ENCODE measurements at regions not wholly inside any gene's neighbourhood (a gene's known extent, or its start where the extent isn't known, plus 50 kb on each side); places are given as distances from the start of the nearest gene placed in this dataset.

DNA sequence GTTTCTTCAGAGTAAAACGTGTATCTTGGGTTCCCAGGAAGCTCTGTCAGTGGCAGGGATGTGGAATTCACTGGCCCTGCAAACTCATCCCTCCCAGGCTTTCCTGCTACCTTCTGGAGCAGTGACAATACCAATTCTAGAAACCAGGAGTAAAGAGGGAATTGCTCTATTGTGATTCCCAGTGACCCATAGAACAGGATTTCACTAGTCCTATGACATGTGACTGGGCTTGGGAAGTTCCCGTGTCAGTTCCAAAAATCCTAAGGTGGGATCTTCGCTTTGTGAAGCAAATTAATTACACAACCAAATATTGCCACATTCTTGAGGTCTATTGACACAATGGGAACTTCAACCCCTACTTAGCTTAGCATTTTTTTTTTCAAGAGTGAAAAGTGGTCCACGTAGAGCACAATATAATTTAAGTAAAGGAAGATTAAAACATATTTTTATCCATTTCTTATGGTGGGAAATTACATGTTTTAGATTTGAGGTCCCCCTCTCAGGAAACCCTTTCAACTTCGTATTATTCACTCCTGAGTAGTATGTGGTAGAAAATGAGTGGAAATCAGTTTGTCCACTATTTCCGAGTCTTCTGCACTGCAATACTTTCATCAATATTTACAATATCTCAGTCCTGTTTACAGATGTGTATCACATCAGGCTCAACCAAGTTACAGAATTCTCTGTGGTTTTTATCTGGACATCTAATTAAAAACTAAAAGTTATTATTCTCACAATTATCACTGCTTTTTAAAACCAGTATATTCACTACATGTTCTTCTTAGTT lies 88.9 kb upstream of the SOX5 start:
- BruUV-seq (replicated peaks) = no TSS peak
- Histone ChIP-seq H3K4me1 (ENCODE audit: insufficient read depth, low read length) (no peaks in the 10 kb centered on the region), H3K79me2 (ENCODE audit: low read length) (no peaks in the 10 kb centered on the region), H3F3A (ENCODE audit: low read length, unreplicated experiment) (no peaks in the 10 kb centered on the region), H2AFZ (ENCODE audit: low read length) (no peak overlapping the region), H3K9me3 (ENCODE audit: low read length) (no peaks in the 10 kb centered on the region), H3K36me3 (ENCODE audit: low read depth, low read length) (no peaks in the 10 kb centered on the region), H3K9me2 (replicated peaks; ENCODE audit: low read length) (no peaks in the 10 kb centered on the region), H3K27me3 (ENCODE audit: low read length) (no peaks in the 10 kb centered on the region), H3K4me3 (ENCODE audit: low read length) (no peak overlapping the region), H3K9ac (ENCODE audit: low read length) (no peak overlapping the region), H3K4me2 (ENCODE audit: low read length) (no peak overlapping the region), H4K20me1 (ENCODE audit: low read length) (no peaks in the 10 kb centered on the region), H3K27ac (ENCODE audit: low read length) (no peak overlapping the region)
- ChIA-PET CTCF (no interaction called here), POLR2A (ENCODE audit: unreplicated experiment) (no interaction called here)
- no peak for ATAC-seq
- DNase-seq = no peak
- TF ChIP-seq, protein P1, sequence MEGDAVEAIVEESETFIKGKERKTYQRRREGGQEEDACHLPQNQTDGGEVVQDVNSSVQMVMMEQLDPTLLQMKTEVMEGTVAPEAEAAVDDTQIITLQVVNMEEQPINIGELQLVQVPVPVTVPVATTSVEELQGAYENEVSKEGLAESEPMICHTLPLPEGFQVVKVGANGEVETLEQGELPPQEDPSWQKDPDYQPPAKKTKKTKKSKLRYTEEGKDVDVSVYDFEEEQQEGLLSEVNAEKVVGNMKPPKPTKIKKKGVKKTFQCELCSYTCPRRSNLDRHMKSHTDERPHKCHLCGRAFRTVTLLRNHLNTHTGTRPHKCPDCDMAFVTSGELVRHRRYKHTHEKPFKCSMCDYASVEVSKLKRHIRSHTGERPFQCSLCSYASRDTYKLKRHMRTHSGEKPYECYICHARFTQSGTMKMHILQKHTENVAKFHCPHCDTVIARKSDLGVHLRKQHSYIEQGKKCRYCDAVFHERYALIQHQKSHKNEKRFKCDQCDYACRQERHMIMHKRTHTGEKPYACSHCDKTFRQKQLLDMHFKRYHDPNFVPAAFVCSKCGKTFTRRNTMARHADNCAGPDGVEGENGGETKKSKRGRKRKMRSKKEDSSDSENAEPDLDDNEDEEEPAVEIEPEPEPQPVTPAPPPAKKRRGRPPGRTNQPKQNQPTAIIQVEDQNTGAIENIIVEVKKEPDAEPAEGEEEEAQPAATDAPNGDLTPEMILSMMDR (conservative IDR thresholded peaks at IDR 0.05; ENCODE audit: low read depth, low read length) = no peak
- TF ChIP-seq EZH2 (IDR thresholded peaks at IDR 0.05; ENCODE audit: low read length, unreplicated experiment) = no peak
- no peak for TF ChIP-seq EZH2phosphoT487 (IDR thresholded peaks at IDR 0.05; ENCODE audit: borderline replicate concordance, low read length)
- intact Hi-C loops (cut with micrococcal nuclease) = no loop called here

DNA sequence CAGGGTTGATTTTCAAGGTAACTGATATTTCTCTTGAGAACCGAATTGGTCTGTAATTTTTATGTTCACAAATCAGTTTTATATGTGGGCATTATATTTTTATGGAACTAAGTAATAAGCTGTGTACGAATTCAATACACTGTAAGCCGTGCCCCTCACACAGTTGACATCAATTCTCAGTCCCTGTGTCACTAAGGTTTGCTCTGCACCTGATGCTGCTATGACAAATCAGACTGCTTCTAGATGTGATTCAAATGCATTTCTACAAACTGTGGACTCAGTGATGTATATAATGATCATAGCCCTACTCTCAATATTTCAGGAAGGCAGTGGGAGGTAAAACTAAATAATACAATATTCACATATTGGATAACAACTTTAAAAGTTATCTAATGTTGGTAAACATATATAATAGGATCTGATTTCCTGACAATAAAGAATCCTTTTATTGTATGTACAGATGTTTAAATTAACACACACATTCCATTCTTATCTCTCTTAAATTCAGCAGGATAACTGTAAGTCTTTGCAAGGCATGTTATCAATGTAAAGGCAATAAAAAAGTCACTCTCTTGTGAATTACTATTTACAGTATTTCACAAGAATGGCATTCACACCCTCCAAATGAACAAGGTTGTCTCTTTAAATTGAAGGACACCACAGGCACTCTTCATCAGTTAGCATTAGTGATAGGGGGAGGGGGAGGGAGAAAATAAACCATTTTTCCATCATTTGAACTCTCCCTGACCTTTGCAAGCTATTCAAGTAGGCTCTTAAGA lies 87.2 kb upstream of the SOX5 start:
- intact Hi-C loops (cut with micrococcal nuclease) = no loop called here
- H3F3A ChIP-seq (ENCODE audit: low read length, unreplicated experiment) = no peaks in the 10 kb centered on the region
- ChIA-PET POLR2A (ENCODE audit: unreplicated experiment) (no interaction called here), CTCF (no interaction called here)
- no peaks in the 10 kb centered on the region for H3K27me3 ChIP-seq (ENCODE audit: low read length)
- DNase-seq (no peak), ATAC-seq (no peak)
- no peaks in the 10 kb centered on the region for H4K20me1 ChIP-seq (ENCODE audit: low read length)
- no TSS peak for BruUV-seq (replicated peaks)
- TF ChIP-seq EZH2 (IDR thresholded peaks at IDR 0.05; ENCODE audit: low read length, unreplicated experiment) = no peak
- TF ChIP-seq EZH2phosphoT487 (IDR thresholded peaks at IDR 0.05; ENCODE audit: borderline replicate concordance, low read length) = no peak
- TF ChIP-seq, protein P1 (conservative IDR thresholded peaks at IDR 0.05; ENCODE audit: low read depth, low read length) = no peak
- no peaks in the 10 kb centered on the region for H3K4me1 ChIP-seq (ENCODE audit: insufficient read depth, low read length)
- no peak overlapping the region for H3K9ac ChIP-seq (ENCODE audit: low read length)
- no peak overlapping the region for H2AFZ ChIP-seq (ENCODE audit: low read length)
- H3K36me3 ChIP-seq (ENCODE audit: low read depth, low read length) = no peaks in the 10 kb centered on the region
- no peaks in the 10 kb centered on the region for H3K79me2 ChIP-seq (ENCODE audit: low read length)
- H3K9me2 ChIP-seq (replicated peaks; ENCODE audit: low read length) = no peaks in the 10 kb centered on the region
- H3K4me2 ChIP-seq (ENCODE audit: low read length) = no peak overlapping the region
- H3K9me3 ChIP-seq (ENCODE audit: low read length) = no peaks in the 10 kb centered on the region
- no peak overlapping the region for H3K4me3 ChIP-seq (ENCODE audit: low read length)
- no peak overlapping the region for H3K27ac ChIP-seq (ENCODE audit: low read length)

DNA sequence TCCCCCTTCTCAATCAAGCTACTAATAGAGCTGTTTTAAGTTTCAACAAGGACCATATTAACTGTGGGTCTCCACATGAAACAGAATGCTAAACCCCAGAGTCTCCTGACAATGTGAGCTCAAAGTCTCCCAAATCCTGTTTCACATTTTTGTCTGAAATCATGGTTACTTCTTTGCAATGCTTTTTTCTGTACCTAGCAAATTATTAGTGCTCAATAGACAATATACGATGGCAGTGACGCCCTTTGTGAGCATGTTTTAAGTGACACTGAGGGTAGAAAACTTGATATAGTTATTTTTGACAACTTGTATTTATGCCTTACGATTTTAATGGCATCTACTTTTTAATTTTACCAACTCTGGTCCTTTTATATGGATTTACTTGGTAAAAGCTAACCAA lies 85.4 kb upstream of the SOX5 start:
- Histone ChIP-seq H3K9me3 (ENCODE audit: low read length) (no peaks in the 10 kb centered on the region), H3K79me2 (ENCODE audit: low read length) (no peaks in the 10 kb centered on the region), H3K4me1 (ENCODE audit: insufficient read depth, low read length) (no peaks in the 10 kb centered on the region), H3K27ac (ENCODE audit: low read length) (no peak overlapping the region), H3K27me3 (ENCODE audit: low read length) (no peaks in the 10 kb centered on the region), H3K9ac (ENCODE audit: low read length) (no peak overlapping the region), H3K9me2 (replicated peaks; ENCODE audit: low read length) (no peaks in the 10 kb centered on the region), H3F3A (ENCODE audit: low read length, unreplicated experiment) (no peaks in the 10 kb centered on the region), H4K20me1 (ENCODE audit: low read length) (no peaks in the 10 kb centered on the region), H3K4me2 (ENCODE audit: low read length) (no peak overlapping the region), H3K4me3 (ENCODE audit: low read length) (no peak overlapping the region), H2AFZ (ENCODE audit: low read length) (no peak overlapping the region), H3K36me3 (ENCODE audit: low read depth, low read length) (no peaks in the 10 kb centered on the region)
- CTCF ChIA-PET = no interaction called here
- TF ChIP-seq EZH2 (IDR thresholded peaks at IDR 0.05; ENCODE audit: low read length, unreplicated experiment) = no peak
- no peak for TF ChIP-seq EZH2phosphoT487 (IDR thresholded peaks at IDR 0.05; ENCODE audit: borderline replicate concordance, low read length)
- TF ChIP-seq, protein P1 (conservative IDR thresholded peaks at IDR 0.05; ENCODE audit: low read depth, low read length) = no peak
- BruUV-seq (replicated peaks) = no TSS peak
- intact Hi-C loops (cut with micrococcal nuclease) = no loop called here
- POLR2A ChIA-PET (ENCODE audit: unreplicated experiment) = no interaction called here
- no peak for DNase-seq
- no peak for ATAC-seq

All from PC-3 (cell line).